ENCODE measurements at regions not wholly inside any gene's neighbourhood (a gene's known extent, or its start where the extent isn't known, plus 50 kb on each side); places are given as distances from the start of the nearest gene placed in this dataset.

- no peak overlapping the region for H3K27ac ChIP-seq
- ATAC-seq = no peak
- no peak for DNase-seq
- no peak for TF ChIP-seq CTCF (IDR thresholded peaks at IDR 0.05)
- 81 to 91% methylated on average over 2 of the region's 2 CpGs for WGBS, 2 donors
- H3K9me3 ChIP-seq = peaks cover 0 to 9% (median 0%) of the 10 kb centered on the region in 11 donors
- no peaks in the 10 kb centered on the region for H3K36me3 ChIP-seq
- no peak overlapping the region for H3K4me3 ChIP-seq
- no peaks in the 10 kb centered on the region for H3K27me3 ChIP-seq
- H3K4me1 ChIP-seq = no peaks in the 10 kb centered on the region
- intact Hi-C loops (cut with DNase I) = no loop called here
Measured at GRCh38 chr13:22047082-22047784, 376.4 kb downstream of the FGF9 start.

GRCh38 chr13:22047785-22048104, 376.9 kb downstream of the FGF9 start:
- Histone ChIP-seq H3K27ac (no peak overlapping the region), H3K36me3 (no peaks in the 10 kb centered on the region), H3K4me1 (no peaks in the 10 kb centered on the region), H3K9me3 (peaks cover 0 to 4% (median 0%) of the 10 kb centered on the region in 11 donors), H3K27me3 (no peaks in the 10 kb centered on the region), H3K4me3 (no peak overlapping the region)
- ATAC-seq = no peak
- intact Hi-C loops (cut with DNase I) = no loop called here
- TF ChIP-seq CTCF (IDR thresholded peaks at IDR 0.05) = no peak
- 86% methylated on average over 6 of the region's 6 CpGs for WGBS, 2 donors
- no peak for DNase-seq

- no peak overlapping the region for H3K4me3 ChIP-seq
Measured at GRCh38 chr13:22049384-22049783, 378.5 kb downstream of the FGF9 start.

GRCh38 chr13:22050951-22051563, 380.2 kb downstream of the FGF9 start:
- peak in 1 of 8 donors; percentile 12 for ATAC-seq
- no peak for DNase-seq
- Histone ChIP-seq H3K27me3 (no peaks in the 10 kb centered on the region), H3K27ac (no peak overlapping the region), H3K4me3 (no peak overlapping the region), H3K9me3 (no peaks in the 10 kb centered on the region), H3K4me1 (no peaks in the 10 kb centered on the region), H3K36me3 (no peaks in the 10 kb centered on the region)
- no peak for TF ChIP-seq CTCF (IDR thresholded peaks at IDR 0.05)
- intact Hi-C loops (cut with DNase I) = no loop called here
- WGBS, 2 donors = 70 to 83% methylated on average over 6 of the region's 6 CpGs

More at GRCh38 chr13:22049384-22049783, 378.5 kb downstream of the FGF9 start:
- no peaks in the 10 kb centered on the region for H3K4me1 ChIP-seq
- DNase-seq (no peak), ATAC-seq (no peak)
- H3K27ac ChIP-seq = no peak overlapping the region
- WGBS, 2 donors = 81 to 82% methylated on average over 2 of the region's 2 CpGs
- no peaks in the 10 kb centered on the region for H3K27me3 ChIP-seq
- TF ChIP-seq CTCF (IDR thresholded peaks at IDR 0.05) = no peak
- H3K36me3 ChIP-seq = no peaks in the 10 kb centered on the region
- no peaks in the 10 kb centered on the region for H3K9me3 ChIP-seq
- intact Hi-C loops (cut with DNase I) = no loop called here
